ENCODE measurements at regions not wholly inside any gene's neighbourhood (a gene's known extent, or its start where the extent isn't known, plus 50 kb on each side); places are given as distances from the start of the nearest gene placed in this dataset.

DNA sequence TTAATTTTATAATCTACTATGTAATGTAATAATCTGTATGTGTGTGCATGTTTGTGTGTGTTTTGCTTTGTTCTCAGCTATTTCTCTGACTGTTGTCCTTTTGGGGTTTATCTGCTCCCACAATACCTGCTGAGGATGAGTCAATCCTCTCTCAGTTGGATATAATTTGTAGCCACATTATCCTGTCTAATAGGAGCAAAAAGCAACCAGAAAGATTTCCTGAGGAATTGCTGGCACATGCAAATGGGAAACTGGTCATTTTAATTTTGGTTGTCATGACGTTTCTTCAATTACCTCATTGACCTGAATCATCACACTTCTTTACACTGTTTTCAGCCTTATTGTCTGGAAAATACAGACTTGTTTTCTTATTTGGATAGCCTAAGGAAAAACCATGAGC, 488.4 kb downstream of the KLF5 start:
- H3K27ac Mint-ChIP-seq, result no peak overlapping the region
- H3K4me1 Mint-ChIP-seq (ENCODE audit: low read depth), result peaks cover 30% of the 10 kb centered on the region
- TF ChIP-seq, protein P1, sequence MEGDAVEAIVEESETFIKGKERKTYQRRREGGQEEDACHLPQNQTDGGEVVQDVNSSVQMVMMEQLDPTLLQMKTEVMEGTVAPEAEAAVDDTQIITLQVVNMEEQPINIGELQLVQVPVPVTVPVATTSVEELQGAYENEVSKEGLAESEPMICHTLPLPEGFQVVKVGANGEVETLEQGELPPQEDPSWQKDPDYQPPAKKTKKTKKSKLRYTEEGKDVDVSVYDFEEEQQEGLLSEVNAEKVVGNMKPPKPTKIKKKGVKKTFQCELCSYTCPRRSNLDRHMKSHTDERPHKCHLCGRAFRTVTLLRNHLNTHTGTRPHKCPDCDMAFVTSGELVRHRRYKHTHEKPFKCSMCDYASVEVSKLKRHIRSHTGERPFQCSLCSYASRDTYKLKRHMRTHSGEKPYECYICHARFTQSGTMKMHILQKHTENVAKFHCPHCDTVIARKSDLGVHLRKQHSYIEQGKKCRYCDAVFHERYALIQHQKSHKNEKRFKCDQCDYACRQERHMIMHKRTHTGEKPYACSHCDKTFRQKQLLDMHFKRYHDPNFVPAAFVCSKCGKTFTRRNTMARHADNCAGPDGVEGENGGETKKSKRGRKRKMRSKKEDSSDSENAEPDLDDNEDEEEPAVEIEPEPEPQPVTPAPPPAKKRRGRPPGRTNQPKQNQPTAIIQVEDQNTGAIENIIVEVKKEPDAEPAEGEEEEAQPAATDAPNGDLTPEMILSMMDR (IDR thresholded peaks at IDR 0.05; ENCODE audit: unreplicated experiment), result no peak
- H3K4me3 Mint-ChIP-seq (ENCODE audit: low read depth), result no peak overlapping the region
- peaks cover 3% of the 10 kb centered on the region for H3K9me3 Mint-ChIP-seq (ENCODE audit: low read depth)
- no peaks in the 10 kb centered on the region for H3K27me3 Mint-ChIP-seq
- no peak for DNase-seq (ENCODE audit: low spot score, unreplicated experiment)
- H3K36me3 Mint-ChIP-seq (ENCODE audit: insufficient read depth), result no peaks in the 10 kb centered on the region

GRCh38 chr13:73544175-73544574, 485.4 kb downstream of the KLF5 start:
- no peak for DNase-seq (ENCODE audit: low spot score, unreplicated experiment)
- TF ChIP-seq, protein P1 (IDR thresholded peaks at IDR 0.05; ENCODE audit: unreplicated experiment), result peak; percentile 23
- H3K9me3 Mint-ChIP-seq (ENCODE audit: low read depth), result no peaks in the 10 kb centered on the region

GRCh38 chr13:73542446-73542845, 483.6 kb downstream of the KLF5 start:
- Mint-ChIP-seq H3K27ac (no peak overlapping the region), H3K4me3 (ENCODE audit: low read depth) (no peak overlapping the region), H3K27me3 (no peaks in the 10 kb centered on the region), H3K4me1 (ENCODE audit: low read depth) (peaks cover 20% of the 10 kb centered on the region), H3K36me3 (ENCODE audit: insufficient read depth) (no peaks in the 10 kb centered on the region), H3K9me3 (ENCODE audit: low read depth) (no peaks in the 10 kb centered on the region)
- no peak for DNase-seq (ENCODE audit: low spot score, unreplicated experiment)
- TF ChIP-seq, protein P1 (IDR thresholded peaks at IDR 0.05; ENCODE audit: unreplicated experiment), result no peak

More at GRCh38 chr13:73544175-73544574, 485.4 kb downstream of the KLF5 start:
- Mint-ChIP-seq H3K4me3 (ENCODE audit: low read depth) (no peak overlapping the region), H3K27ac (no peak overlapping the region), H3K27me3 (no peaks in the 10 kb centered on the region), H3K36me3 (ENCODE audit: insufficient read depth) (no peaks in the 10 kb centered on the region), H3K4me1 (ENCODE audit: low read depth) (peaks cover 25% of the 10 kb centered on the region)

GRCh38 chr13:73536865-73537264, 478.1 kb downstream of the KLF5 start:
- H3K9me3 Mint-ChIP-seq (ENCODE audit: low read depth), result peaks cover 3% of the 10 kb centered on the region
- H3K27me3 Mint-ChIP-seq, result no peaks in the 10 kb centered on the region
- H3K27ac Mint-ChIP-seq, result no peak overlapping the region
- TF ChIP-seq, protein P1 (IDR thresholded peaks at IDR 0.05; ENCODE audit: unreplicated experiment), result no peak
- peaks cover 21% of the 10 kb centered on the region for H3K4me1 Mint-ChIP-seq (ENCODE audit: low read depth)
- H3K4me3 Mint-ChIP-seq (ENCODE audit: low read depth), result no peak overlapping the region
- no peaks in the 10 kb centered on the region for H3K36me3 Mint-ChIP-seq (ENCODE audit: insufficient read depth)
- no peak for DNase-seq (ENCODE audit: low spot score, unreplicated experiment)

DNA sequence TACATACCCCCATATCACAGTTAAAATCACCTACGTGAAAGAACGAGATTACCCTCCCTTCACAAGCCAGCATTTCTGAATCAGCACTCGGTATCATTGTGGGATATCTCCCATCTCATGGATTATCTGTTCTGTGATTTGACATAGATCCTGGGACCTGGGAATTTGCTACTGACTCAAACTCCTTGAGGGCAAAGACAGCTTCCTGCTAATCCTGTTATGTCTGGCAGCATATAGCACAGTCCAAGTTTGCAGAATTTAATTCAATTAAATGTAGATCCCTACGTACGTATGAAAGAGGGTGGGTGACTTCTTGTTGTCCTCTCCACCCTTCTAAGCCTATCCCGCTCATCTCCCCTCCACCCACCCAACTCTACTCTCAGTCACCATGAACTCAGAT, 476.5 kb downstream of the KLF5 start:
- DNase-seq (ENCODE audit: low spot score, unreplicated experiment), result no peak
- H3K27me3 Mint-ChIP-seq, result no peaks in the 10 kb centered on the region
- peaks cover 21% of the 10 kb centered on the region for H3K4me1 Mint-ChIP-seq (ENCODE audit: low read depth)
- H3K27ac Mint-ChIP-seq, result no peak overlapping the region
- TF ChIP-seq, protein P1 (IDR thresholded peaks at IDR 0.05; ENCODE audit: unreplicated experiment), result no peak
- peaks cover 6% of the 10 kb centered on the region for H3K9me3 Mint-ChIP-seq (ENCODE audit: low read depth)
- no peak overlapping the region for H3K4me3 Mint-ChIP-seq (ENCODE audit: low read depth)
- no peaks in the 10 kb centered on the region for H3K36me3 Mint-ChIP-seq (ENCODE audit: insufficient read depth)

Measured in progenitor cell of endocrine pancreas (in vitro differentiated cells).